Spleen (tissue), 11 donors: ENCODE measurements at regions not wholly inside any gene's neighbourhood (a gene's known extent, or its start where the extent isn't known, plus 50 kb on each side); places are given as distances from the start of the nearest gene placed in this dataset.
A peak's percentile ranks its signal among the peaks of the same experiment; 100 is the strongest.

Source experiments
- DNase-seq: peaks from one replicate; pipeline ENCODE4 v3.0.0-alpha.2; 2020
- H3K27ac ChIP-seq, 8 donors: fragments of 200-600 bp; sonication (generic) in 7 of 8; 1 replicate in 4 of 8; 2 replicates in 4 of 8; pipeline versions ENCODE4 v1.5.0 to v1.8.0; 2016 to 2021; ENCODE audit warnings: inconsistent platforms in 4 of 8, mild to moderate bottlenecking in 4 of 8, moderate library complexity in 1 of 8
- H3K27me3 ChIP-seq, 7 donors: fragments of 200-600 bp; sonication (generic) in 6 of 7; replicated peaks in 1 of 7; 1 replicate in 4 of 7; 2 replicates in 3 of 7; pipeline versions ENCODE4 v1.5.0 to v1.8.0; 2016 to 2021; ENCODE audit warnings: inconsistent platforms in 3 of 7, mild to moderate bottlenecking in 1 of 7
- H3K36me3 ChIP-seq, 6 donors: fragments of 200-600 bp; sonication (generic) in 5 of 6; 1 replicate in 4 of 6; 2 replicates in 2 of 6; pipeline versions ENCODE4 v1.5.0 to v1.8.0; 2016 to 2021; ENCODE audit warnings: inconsistent platforms in 2 of 6
- H3K4me1 ChIP-seq, 6 donors: fragments of 200-600 bp; sonication (generic) in 5 of 6; 1 replicate in 3 of 6; 2 replicates in 3 of 6; pipeline versions ENCODE4 v1.5.0 to v1.8.0; 2016 to 2021; ENCODE audit warnings: inconsistent platforms in 3 of 6
- H3K4me3 ChIP-seq, 8 donors: fragments of 200-600 bp; sonication (generic) in 7 of 8; 1 replicate in 4 of 8; 2 replicates in 4 of 8; pipeline versions ENCODE4 v1.5.0 to v1.8.0; 2016 to 2021; ENCODE audit warnings: inconsistent platforms in 4 of 8, mild to moderate bottlenecking in 4 of 8, moderate library complexity in 2 of 8
- H3K9me3 ChIP-seq, 8 donors: fragments of 200-600 bp; sonication (generic) in 7 of 8; 1 replicate in 4 of 8; 2 replicates in 4 of 8; pipeline versions ENCODE4 v1.5.0 to v1.8.0; 2016 to 2021; ENCODE audit warnings: inconsistent platforms in 4 of 8
- CTCF ChIP-seq, 11 experiments: fragments of 200-600 bp in 7 of 11; fragments of 450-650 bp in 4 of 11; sonication (generic) in 4 of 11; IDR thresholded peaks in 8 of 11; conservative IDR thresholded peaks in 3 of 11; 1 replicate in 7 of 11; 2 replicates in 4 of 11; pipeline versions ENCODE4 v1.4.0 to v1.8.0; 2016 to 2021; ENCODE audit warnings: antibody characterized with exemption in 11 of 11, inconsistent platforms in 4 of 11, mild to moderate bottlenecking in 1 of 11
- POLR2A ChIP-seq, 3 donors: fragments of 450-650 bp; IDR thresholded peaks; one replicate each; pipeline ENCODE4 v1.5.1; 2017; ENCODE audit warnings: antibody characterized with exemption in 3 of 3, mild to moderate bottlenecking in 1 of 3
- POLR2AphosphoS5 ChIP-seq, 3 donors: sonication (generic); formaldehyde crosslinking; IDR thresholded peaks; one replicate each; pipeline ENCODE4 v1.5.1; 2017; ENCODE audit warnings: antibody characterized with exemption in 3 of 3
- WGBS, 5 donors: extraction: QIAGEN DNeasy Blood & Tissue Kit in 3 of 5; methylation state at CpG; one replicate each; pipeline versions ENCODE4 v1.1.5 to v1.1.7; 2013 to 2018; 5-methylcytosine and 5-hydroxymethylcytosine counted together
- intact Hi-C: fragments of 100-400 bp; cut with DNase I; formaldehyde crosslinking; loops from one replicate; pipeline ENCODE4 v1.15.0; 2023; ENCODE audit warnings: low total_unique reads
- small RNA-seq, 4 donors: library from RNA; depleted of rRNA; stranded (forward); fragments of <200 nt; gene quantifications; one replicate each; pipeline ENCODE3, GENCODE V24; 2016
- donor health status: healthy with polysubstance abuse.
- donor health status: DM: no; HTN: no; CAD: no; lungs with moderate emphysema.
- donor health status: DM: no; HTN: no; CAD: no.
- donor health status: Bipolar disorder and iron deficiency.
- donor health status: healthy.
- donor health status: DM: no; HTN: no; CAD: no.
- donor health status: DM: yes; HTN: yes; CAD: no.

DNA sequence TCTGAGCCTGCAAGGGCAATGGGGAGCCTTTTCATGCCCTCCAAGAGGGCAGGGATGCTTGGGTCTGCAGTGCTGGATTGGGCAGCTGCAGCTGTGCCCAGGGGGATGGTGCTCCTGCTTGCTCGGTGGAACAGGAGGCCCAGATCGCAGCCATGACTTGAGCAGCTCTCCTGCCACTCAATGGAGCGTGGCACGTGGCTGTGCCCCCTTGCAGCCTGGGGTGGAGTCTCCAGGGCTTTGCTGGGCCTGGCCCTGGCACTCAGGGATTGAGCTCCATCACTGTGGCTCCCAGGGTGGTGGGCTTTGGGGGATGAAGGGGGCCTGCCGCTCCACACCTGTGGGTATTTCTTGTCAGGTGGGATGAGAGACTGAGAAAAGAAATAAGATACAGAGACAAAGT lies 53.4 kb upstream of the IBSP start:
- TF ChIP-seq POLR2AphosphoS5 (IDR thresholded peaks at IDR 0.05) (no peak), POLR2A (IDR thresholded peaks at IDR 0.05) (no peak), CTCF (IDR thresholded peaks at IDR 0.05 in 8 of 11, conservative IDR thresholded peaks at IDR 0.05 in 3 of 11) (no peak)
- no peak overlapping the region for H3K27ac ChIP-seq
- H3K27me3 ChIP-seq: no peaks in the 10 kb centered on the region
- peak; percentile 64 for DNase-seq
- no peak overlapping the region for H3K4me3 ChIP-seq
- no peaks in the 10 kb centered on the region for H3K4me1 ChIP-seq
- 63 to 84% (median 83%) methylated on average over 3 to 5 of the region's 5 CpGs for whole genome bisulfite sequencing, 5 donors
- intact Hi-C loops: no loop called here
- peaks cover 0 to 11% (median 3%) of the 10 kb centered on the region in 8 donors for H3K9me3 ChIP-seq
- no peaks in the 10 kb centered on the region for H3K36me3 ChIP-seq

Small RNA genes lying in the stretch of these regions (small RNA-seq; reads per million reads assigned to genes)
- 0 reads per million in 4 donors for gene RF00019
